Esophagus mucosa (tissue), 1 donor: ENCODE measurements at regions not wholly inside any gene's neighbourhood (a gene's known extent, or its start where the extent isn't known, plus 50 kb on each side); places are given as distances from the start of the nearest gene placed in this dataset.
"Not testable (repeated sequence)": the region's sequence is repeated elsewhere in the genome, so short reads cannot be mapped to it uniquely, and the experiment has no call there.

Experiments used
- ATAC-seq: fragments of 200-7000 bp; cut with Tn5 transposase; one replicate; pipeline ENCODE4 v1.9.1; 2020
- donor health status: DM: yes; HTN: yes; CAD: no.

GRCh38 chr2:64252251-64252978 is 108.2 kb upstream of the PELI1 start:
- ATAC-seq = not testable (repeated sequence)

DNA sequence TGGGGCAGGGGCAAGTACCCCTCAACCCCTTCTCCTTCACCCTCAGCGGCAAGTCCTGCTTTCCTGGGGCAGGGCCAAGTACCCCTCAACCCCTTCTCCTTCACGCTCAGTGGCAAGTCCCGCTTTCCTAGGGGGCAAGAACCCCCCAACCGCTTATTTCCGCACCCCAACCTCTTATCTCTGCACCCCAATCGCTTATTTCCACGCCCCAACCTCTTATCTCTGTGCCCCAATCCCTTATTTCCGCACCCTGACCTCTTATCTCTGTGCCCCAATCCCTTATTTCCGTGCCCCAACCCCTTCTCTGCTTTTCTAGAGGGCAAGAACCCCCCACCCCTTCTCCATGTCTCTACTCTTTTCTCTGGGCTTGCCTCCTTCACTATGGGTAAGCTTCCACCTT is 109.2 kb upstream of the PELI1 start:
- ATAC-seq = not testable (repeated sequence)

DNA sequence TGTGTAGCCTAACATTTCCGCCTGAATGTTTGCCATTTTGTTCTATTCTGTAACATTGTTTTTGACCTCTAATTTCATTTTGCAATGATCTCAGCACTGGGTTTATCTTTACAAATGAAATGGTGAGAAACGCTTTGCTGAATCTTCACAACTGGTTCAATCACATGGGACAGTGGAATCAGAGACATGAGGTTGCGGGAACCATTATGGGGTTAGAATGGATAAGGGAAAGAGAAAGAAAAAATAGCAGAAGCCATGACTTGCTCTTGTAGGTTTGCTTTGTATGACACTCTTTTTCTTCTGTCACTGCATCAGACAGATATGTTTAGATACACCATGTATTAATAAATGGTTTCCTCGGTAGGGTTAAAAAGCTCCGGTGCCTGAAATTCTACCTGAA is 114.3 kb upstream of the PELI1 start:
- no peak for ATAC-seq

DNA sequence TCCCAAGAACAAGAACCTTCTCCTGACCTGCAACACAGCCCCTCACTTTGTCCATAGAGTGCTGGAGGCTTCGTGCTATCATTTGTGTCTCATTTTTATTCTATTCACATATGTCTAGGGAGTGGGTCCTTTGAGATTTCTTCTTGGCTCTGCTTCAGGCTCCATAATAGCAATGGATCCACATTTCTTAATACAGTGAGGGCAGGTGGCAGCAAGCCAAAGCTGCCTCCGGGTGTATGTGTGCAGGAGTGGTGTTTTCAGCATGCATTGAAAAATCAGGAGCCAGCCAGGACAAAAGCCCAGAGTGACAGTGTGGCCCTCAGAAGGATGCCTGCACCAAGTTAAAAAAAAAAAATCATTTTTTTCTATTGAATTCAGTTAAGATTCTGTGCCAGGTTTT is 115.1 kb upstream of the PELI1 start:
- peak; percentile 5 for ATAC-seq

DNA sequence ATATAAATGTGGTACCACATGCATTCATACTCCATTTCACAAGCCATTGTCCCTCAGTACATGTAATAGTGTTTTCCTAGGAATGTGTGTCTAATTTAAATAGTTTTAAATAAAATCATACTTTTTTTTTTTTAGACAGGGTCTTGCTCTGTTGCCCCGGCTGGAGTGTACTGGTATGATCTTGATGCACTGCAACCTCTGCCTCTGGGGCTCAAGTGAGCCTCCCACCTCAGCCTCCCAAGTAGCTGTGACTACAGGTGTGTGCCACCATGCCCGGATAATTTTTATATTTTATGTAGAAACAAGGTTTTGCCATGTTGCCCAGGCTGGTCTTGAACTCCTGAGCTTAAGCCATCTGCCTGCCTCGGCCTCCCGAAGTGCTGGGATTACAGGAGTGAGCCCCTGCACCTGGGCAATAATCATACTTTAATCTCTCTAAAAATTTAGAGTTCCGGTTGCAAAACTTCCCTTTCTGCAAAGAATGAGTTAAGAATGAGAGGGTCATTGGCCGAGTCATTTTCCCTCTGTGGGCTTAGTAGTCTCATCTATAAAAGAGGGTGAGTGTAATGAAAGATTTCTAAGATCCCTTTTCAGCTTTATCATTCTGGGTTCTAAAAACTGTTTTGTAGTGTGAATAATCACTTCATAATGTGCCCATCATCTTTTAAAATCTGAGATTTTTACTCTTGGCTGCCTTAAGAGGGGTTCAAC is 116.0 kb upstream of the PELI1 start:
- no peak for ATAC-seq

GRCh38 chr2:64260817-64261216 is 116.6 kb upstream of the PELI1 start:
- peak; percentile 33 for ATAC-seq

DNA sequence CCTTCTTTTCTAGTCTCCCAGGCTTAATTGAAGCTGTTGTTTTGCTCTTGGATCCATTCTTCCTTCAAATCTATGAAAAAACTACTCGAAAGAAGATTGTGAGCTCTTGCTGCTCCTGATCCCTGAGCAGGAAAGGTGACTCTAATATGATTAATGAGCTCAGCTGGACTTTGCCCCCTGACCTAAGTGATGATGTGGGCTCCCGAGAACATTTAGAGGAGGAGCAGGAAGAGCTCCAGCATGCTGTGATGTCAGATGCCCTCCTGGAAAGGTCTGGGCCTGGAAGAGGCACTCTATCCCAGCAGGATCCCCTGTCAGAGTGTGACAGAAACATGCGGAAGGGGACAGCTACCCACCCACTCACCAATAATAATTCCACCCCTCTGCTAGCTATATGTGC is 117.9 kb upstream of the PELI1 start:
- ATAC-seq = peak; percentile 48

GRCh38 chr2:64262816-64263215 is 118.6 kb upstream of the PELI1 start:
- peak; percentile 4 for ATAC-seq

- peak; percentile 89 for ATAC-seq
These were observed 119.1 kb upstream of the PELI1 start for GRCh38 chr2:64263315-64263714.

- ATAC-seq = no peak
These were observed 123.5 kb upstream of the PELI1 start for GRCh38 chr2:64267699-64268098.

GRCh38 chr2:64268330-64269048 is 124.3 kb upstream of the PELI1 start:
- ATAC-seq = no peak

DNA sequence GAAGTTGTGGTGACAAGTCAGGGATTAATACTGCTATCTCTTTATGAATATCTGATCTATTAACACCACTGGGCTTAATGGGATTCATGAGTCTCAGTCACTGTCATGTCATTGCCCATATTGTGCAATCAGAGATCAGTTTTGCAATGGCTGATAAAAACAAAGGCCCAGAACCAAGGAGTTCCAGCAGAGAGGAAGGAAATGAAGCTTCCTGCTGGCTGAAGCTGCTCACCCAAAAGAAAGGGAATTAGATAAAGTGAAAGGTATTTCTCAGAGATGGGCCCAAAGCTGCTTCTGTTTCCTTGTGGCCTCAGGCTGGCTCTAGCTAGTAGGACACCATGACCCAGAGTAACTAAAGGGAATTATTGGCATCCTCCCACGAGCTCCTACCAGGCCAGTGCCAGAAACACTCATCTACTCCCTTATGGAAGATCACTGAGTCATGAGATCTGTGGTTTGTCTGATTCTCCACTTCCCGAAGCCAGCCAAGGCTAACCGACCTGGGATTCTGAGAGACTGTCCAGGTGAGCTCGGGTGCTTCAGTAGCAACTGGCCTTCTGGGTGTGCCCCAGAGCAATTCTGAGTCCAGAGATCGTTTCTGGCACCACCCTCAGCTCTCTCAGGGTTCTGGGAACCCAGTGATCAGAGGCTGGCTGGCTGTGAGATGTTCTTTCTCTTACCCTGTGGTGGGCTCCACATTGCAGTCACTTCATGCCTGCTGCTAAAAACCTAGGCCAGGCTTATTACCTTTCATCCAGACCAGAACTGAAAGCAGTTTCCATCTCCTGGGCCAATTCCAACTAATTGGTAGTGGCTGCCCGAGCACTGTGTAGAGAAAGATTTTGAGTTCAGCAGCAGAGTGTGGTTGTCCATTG is 129.5 kb upstream of the PELI1 start:
- ATAC-seq = peak; percentile 86

DNA sequence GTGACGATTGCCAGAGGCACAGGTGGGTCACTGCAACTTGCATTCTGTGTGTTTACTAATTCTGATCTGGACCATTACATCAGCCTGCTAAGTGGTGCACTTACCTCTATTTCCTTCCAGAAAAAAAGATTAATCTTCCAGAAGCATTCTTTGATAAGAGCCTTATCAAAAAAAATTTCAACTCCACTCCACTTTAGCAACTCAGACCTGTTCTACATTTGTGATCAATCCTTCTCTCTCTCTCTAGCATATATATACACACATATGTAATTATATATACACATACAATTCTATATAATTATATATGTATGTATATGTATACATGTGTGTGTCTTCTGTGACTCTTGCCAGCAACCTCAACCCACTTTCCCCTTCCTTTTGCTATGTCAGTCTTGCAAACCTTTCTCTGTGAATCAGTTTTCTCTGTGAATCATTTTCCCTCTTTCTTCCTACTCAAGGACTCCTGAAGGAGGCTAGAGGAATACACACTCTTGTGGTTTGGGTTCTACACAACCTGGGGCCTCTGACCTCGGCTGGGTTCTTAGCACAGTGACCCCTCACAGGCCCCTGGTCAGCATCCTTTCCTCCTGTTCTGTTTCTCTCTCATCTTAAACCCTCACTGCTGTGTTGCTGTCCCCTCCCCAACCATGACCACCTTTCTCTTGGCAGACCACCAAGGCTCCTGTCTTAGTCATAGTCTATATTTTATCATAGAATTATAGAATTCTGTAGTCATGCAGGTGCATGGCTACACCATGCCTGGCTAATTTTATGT is 130.4 kb upstream of the PELI1 start:
- ATAC-seq = no peak

GRCh38 chr2:64275174-64275466 is 130.9 kb upstream of the PELI1 start:
- no peak for ATAC-seq

DNA sequence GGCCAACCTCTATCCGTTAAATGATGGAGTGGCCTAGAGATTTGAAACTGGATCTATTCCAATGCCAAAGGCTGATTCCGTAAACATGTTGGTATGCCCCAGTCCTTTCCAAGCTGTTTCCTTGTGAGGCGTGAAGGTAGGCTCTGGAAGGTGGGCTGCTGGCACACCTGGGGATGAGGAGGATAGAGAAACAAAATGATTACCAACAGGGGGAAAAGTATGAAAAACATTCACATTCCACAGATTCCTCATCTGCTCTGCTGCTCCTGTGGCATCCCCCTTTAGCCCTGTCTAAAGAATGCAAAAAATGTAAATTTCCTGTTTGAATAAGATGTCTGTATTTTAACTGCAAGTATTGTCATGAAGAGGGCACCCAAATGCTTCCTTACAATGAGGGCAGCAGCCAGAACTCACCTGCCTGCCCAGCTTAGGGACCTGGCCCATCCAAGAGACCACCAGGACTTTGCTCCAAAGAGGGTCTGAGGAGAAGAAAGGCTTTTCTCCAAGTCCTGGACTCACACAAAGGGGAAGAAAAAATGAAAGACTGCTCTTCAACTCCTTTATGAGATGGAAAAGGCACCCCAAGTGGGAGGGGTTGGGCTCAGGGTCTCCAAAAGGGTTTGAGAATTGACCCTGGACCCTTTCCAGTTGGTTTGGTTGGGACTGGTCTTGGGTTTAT is 132.3 kb upstream of the PELI1 start:
- ATAC-seq = no peak

- ATAC-seq = peak; percentile 22
These were observed 133.1 kb upstream of the PELI1 start for GRCh38 chr2:64277101-64277849.

GRCh38 chr2:64280812-64281211 is 136.6 kb upstream of the PELI1 start:
- not testable (repeated sequence) for ATAC-seq

DNA sequence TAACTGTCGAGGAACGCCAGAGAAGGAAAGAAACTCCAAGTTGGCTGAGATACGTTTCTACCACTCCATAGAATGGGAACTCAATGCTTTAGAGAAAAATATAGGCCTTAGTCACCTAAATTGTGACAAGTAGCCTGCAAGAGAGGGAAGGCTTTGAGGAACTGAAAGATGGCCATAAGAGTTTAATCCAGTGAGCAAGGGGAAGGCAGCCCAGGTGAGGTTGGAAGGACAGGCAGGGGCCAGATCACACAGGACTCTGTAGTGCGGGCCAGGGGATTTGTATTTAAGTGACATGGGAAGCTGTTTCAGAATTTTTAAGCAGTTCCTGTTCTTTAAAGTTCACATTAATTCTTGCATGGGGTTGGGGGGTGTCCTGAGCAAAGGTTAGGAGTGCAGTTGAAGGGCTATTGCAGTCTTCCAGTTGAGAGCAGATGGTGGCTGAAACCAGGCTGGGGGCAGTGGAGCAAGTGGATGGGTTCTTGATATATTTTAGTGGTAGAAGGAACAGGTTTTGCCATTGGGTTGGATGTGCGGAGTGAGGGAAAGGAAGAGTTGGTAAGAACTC is 138.9 kb upstream of the PELI1 start:
- ATAC-seq = no peak

- peak; percentile 47 for ATAC-seq
These were observed 139.6 kb upstream of the PELI1 start for GRCh38 chr2:64283641-64284361.

- no peak for ATAC-seq
These were observed 140.5 kb upstream of the PELI1 start for GRCh38 chr2:64284751-64285150.
